IMR-90 (cell line): ENCODE measurements at regions not wholly inside any gene's neighbourhood (a gene's known extent, or its start where the extent isn't known, plus 50 kb on each side); places are given as distances from the start of the nearest gene placed in this dataset.

ENCODE experiments used
- BHLHE40 ChIP-seq: fragments of 150-350 bp; IDR thresholded peaks from 2 replicates; pipeline ENCODE4 v1.6.1; 2016; ENCODE audit warnings: mild to moderate bottlenecking, low read depth, low read length
- CEBPB ChIP-seq: IDR thresholded peaks from 2 replicates; pipeline ENCODE4 v1.6.1; 2012; ENCODE audit warnings: low read depth, low read length, improper control_type of control experiment
- CHD1 ChIP-seq: IDR thresholded peaks from 2 replicates; pipeline ENCODE4 v1.6.1; 2012; ENCODE audit warnings: low read depth, low read length, improper control_type of control experiment
- CTCF ChIP-seq: conservative IDR thresholded peaks from 2 replicates; pipeline ENCODE4 v1.5.1; 2012; ENCODE audit warnings: mild to moderate bottlenecking, low read depth, low read length, improper control_type of control experiment
- ELK1 ChIP-seq: fragments of 150-350 bp; IDR thresholded peaks from 2 replicates; pipeline ENCODE4 v1.6.1; 2016; ENCODE audit warnings: low read depth, mild to moderate bottlenecking, low read length, moderate library complexity, borderline replicate concordance
- FOS ChIP-seq: fragments of 150-350 bp; IDR thresholded peaks from 2 replicates; pipeline ENCODE4 v1.6.1; 2016; ENCODE audit warnings: low read depth, low read length
- MAFK ChIP-seq: IDR thresholded peaks from 2 replicates; pipeline ENCODE4 v1.6.1; 2012; ENCODE audit warnings: low read depth, low read length, improper control_type of control experiment
- MAZ ChIP-seq: IDR thresholded peaks from 2 replicates; pipeline ENCODE4 v1.6.1; 2012; ENCODE audit warnings: low read depth, mild to moderate bottlenecking, low read length, improper control_type of control experiment, moderate library complexity, borderline replicate concordance
- POLR2A ChIP-seq: IDR thresholded peaks from 2 replicates; pipeline ENCODE4 v1.6.1; 2012; ENCODE audit warnings: mild to moderate bottlenecking, low read depth, low read length
- RAD21 ChIP-seq: IDR thresholded peaks from 2 replicates; pipeline ENCODE4 v1.6.1; 2012; ENCODE audit warnings: low read length, improper control_type of control experiment
- RCOR1 ChIP-seq: IDR thresholded peaks from 2 replicates; pipeline ENCODE4 v1.6.1; 2012; ENCODE audit warnings: mild to moderate bottlenecking, low read length, improper control_type of control experiment; ENCODE audit not compliant: insufficient replicate concordance
- RFX5 ChIP-seq: IDR thresholded peaks from 2 replicates; pipeline ENCODE4 v1.8.0; 2012; ENCODE audit warnings: low read depth, mild to moderate bottlenecking, low read length, moderate library complexity
- USF2 ChIP-seq: fragments of 150-350 bp; IDR thresholded peaks from 2 replicates; pipeline ENCODE4 v1.6.1; 2017; ENCODE audit warnings: mild to moderate bottlenecking, antibody characterized with exemption, low read length, low read depth

GRCh38 chr12:88994537-88994936, 357.8 kb downstream of the DUSP6 start:
- TF ChIP-seq FOS (no peak), RFX5 (no peak), CTCF (no peak), CHD1 (no peak), POLR2A (no peak), MAZ (no peak), CEBPB (no peak), RAD21 (no peak), BHLHE40 (no peak), USF2 (no peak), RCOR1 (no peak), MAFK (no peak), ELK1 (no peak)
